Esophagus mucosa (tissue), 1 donor: ENCODE measurements at regions not wholly inside any gene's neighbourhood (a gene's known extent, or its start where the extent isn't known, plus 50 kb on each side); places are given as distances from the start of the nearest gene placed in this dataset.

Experiments used
- ATAC-seq: fragments of 200-7000 bp; cut with Tn5 transposase; one replicate; pipeline ENCODE4 v1.9.1; 2020
- donor health status: DM: yes; HTN: yes; CAD: no.

DNA sequence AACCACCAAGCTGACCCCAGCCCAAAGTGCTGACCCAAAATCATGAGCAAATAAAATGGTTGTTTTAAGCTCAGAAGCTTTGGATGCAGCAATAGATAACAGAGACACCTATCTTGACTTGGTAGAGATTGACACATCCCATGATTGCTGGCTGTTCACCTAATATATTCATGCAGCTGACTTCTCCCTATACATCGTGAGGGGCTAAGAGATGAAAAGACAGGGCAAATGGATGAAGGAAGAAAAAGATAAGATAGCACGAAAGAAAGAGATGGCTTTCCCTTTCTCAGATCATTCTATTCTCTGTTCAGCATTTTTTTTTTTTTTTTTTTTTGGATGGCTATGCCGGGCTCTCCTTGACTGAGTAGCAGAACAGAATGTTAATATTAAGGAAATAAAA lies 141.5 kb upstream of the ADAMTS9 start:
- no peak for ATAC-seq

DNA sequence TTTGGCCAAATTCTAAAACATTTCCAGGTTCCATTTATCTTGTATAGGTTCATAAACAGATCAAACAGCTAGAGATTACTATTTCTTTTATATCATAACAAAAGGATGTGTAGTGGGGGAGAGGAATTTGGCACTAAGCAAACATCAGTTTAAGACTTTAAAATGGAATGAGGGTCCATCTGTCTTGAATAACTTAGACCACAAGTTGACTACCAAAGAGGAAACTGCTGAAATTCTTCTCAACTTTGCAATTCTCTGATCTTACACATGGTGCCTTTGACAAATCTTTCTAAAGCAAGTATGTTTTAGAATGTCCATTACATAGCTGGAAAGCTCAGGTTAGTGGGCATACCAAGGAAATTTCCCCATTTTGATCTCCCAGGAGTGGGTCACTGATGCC lies 140.5 kb upstream of the ADAMTS9 start:
- no peak for ATAC-seq

DNA sequence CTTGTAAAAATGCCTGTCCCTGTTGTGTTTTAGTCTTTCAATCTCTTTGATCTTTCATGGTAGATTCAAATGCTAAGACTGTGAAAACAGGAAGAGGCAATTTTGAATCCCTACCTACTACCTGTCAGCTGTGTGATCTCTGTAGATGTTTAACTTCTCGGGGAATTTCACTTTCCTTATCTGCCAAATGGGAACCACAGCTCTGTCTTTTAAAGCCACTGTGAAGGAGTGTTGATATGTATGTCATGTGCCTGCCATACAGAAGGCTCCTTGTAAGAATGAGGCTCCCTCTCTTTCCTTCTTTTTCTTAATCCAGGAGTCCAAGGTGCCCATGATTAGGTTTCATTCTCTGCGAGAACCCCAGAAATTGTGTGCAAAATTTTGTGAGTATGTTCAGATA lies 139.6 kb upstream of the ADAMTS9 start:
- ATAC-seq, result no peak

DNA sequence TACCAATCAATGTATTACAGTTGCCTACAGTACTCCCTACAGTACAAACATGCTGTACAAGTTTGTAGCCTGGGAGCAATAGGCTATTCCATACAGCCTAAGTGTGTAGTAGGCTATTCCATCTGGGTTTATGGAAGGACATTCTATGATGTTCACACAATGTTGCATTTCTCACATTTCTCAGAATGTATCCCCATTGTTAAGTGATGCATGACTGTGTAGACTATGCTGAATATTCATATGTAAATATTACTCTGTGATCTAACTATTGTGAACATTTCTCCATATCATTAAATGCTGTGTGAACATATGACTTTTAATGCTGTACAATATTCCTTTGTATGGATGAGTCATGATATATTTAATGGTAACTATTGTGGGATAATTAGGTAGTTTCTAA lies 139.2 kb upstream of the ADAMTS9 start:
- no peak for ATAC-seq

DNA sequence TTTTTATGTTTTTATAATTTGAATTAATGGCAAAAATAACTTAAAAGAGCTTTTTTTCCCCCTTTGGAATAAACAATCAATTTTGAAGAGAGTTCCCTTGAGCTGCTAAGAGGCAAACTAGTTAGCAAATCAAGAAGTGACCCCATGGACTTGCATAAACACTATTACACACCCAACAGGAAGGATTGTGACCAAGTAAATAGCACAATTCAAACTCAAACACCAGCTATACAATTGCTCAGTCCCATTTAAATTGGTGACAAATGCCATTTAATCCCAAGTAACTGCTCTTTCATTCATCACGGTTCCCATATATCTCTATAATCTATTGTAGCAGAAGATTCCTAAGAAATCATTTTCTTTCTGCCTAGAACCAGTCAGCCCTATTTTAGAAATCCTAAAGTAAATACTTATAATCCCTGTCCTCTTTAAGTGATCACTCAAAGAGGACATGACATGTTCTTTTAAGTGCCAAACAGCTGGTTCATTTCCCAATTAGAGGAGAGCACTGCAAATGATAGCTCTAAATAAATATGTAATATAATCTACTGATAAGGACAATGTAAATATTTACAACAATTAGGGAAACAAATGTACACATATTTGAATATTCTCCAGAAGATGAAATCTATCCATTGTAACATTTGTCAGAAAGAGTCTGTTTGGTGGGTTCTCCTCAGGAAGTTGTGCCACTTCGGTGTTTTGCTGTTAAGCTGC lies 137.8 kb upstream of the ADAMTS9 start:
- no peak for ATAC-seq

DNA sequence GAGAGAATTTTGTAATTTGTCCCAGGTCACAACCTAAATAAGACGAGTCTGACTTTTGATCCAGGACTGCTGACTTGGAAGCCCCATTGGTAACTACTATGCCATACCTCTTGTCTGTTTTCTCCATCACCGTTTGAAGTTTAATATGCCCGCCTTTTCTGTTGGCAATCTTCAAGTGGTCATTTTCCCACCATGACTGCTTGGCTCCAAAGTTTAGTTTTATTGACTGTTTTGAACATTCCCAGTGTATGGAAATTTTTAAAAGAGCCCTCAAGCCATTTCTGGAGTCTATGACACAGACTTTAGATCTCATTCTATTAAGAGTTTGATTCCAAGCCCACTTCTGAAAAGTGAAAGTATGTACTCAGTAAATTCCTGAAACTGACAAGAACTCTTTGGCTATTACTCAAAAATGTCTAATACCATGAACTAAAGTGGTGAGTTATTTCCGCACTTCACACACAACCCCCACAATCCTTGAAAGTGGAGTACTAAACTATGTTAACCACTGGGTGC lies 136.7 kb upstream of the ADAMTS9 start:
- ATAC-seq, result no peak

DNA sequence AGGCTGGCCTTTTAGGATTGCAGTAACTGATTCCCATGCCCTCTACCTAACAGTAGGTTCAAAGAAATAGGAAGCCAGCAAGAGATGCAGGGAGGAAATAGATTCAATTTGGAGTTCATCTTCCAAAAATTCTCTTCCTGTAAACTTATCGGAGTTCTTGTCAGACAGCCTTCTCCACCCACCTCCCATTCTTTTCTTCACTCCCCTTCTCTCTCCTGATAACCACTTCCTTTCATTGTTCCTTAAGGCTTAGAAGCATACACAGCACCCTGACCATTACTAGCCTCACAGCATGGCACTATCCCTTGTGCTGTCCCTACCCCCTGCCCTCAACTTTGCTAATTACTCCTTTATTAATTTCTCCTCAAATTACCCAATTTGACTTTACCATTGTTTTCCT lies 130.4 kb upstream of the ADAMTS9 start:
- ATAC-seq, result no peak

DNA sequence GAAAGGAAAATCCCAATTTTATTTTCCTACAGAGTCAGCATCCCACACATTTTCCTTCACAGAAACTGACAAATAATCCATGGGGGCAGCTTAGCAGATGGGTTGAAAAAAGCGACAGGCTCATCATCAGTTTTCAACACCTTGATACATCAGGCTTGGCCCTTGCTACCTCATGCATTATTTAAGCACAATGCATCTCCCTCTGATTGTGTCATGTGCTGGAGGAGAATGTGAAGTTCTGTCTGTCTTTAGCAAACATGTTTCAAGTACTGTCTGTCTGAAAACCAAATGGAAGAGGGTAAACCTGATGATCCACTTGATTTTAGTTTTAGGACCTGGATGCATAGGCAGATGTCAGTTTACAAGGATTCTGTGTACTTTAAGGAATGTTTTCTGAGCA lies 128.6 kb upstream of the ADAMTS9 start:
- no peak for ATAC-seq

DNA sequence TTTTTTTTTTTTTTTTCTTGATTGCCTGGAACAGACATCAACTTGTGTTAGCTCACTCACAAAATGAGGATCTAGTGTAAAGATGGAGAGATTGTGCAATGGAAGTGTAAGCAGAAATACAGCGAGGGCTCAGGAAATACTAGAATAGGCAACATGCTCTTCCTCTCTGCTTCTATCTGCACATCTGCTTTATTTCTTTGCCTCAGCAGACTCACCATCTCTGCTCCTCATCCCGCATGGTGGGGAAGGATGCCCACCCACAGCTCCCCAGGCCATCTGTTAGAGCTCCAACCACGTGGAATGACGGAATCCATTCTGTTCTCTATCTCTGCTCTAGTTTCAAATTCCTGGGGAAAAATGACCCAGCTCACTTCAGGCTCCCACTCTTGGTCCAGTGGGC lies 128.0 kb upstream of the ADAMTS9 start:
- no peak for ATAC-seq

DNA sequence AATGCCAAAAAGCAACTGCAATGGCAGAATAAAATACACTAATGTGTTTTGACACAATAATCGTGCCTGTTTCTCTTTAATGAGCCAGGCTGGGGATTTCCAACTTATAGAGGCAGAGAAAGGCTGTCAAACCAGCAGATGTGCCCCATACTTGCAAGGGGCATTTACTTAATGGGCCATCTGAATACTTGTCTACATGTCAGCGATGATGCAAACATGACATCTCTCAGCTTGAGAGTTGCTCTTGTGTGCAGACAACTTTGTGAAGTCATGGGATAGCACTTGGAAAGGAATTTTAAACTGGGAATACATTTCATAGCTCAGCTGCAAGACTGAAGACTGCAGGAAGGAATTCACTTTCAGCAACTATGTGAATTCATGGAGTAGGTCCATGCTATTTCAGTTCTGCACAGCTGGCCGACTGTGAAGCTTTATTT lies 127.4 kb upstream of the ADAMTS9 start:
- no peak for ATAC-seq

DNA sequence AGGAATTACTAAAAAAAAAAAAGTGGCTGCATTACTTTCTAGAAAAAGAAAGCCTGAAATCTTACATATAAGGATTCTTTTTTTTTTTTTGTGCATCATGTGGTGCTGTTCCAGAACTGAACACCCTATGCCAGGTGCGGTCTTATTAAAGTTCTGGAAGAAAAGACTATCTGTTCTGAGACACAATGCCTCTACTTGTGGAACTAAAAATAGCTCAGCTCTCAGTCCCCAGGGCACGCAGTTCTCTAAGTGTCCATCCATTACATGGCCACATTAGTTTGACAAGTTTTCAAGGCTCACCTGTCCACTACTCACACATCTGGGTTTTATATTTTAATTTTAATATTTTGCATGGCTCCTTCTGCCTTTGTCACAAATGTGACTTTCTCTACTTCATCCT lies 126.6 kb upstream of the ADAMTS9 start:
- no peak for ATAC-seq

DNA sequence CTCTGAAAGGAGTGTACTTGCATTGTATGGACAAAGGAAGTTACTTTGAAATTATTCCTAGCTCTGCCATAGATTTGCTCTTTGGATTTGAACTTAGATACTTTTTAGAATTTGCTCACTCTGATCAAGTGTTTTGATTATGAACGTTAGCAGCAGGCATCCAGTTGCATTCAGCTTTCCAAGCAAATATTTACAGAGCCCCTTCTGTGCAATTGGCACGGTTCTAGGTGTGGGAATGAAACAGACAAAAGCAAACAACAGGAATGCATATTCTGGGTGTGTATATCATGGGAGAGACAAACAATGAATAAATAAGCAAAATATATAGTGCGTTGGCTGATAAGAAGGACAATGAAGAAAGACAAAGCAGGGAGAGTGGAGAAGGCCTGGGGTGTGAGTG lies 125.5 kb upstream of the ADAMTS9 start:
- no peak for ATAC-seq

DNA sequence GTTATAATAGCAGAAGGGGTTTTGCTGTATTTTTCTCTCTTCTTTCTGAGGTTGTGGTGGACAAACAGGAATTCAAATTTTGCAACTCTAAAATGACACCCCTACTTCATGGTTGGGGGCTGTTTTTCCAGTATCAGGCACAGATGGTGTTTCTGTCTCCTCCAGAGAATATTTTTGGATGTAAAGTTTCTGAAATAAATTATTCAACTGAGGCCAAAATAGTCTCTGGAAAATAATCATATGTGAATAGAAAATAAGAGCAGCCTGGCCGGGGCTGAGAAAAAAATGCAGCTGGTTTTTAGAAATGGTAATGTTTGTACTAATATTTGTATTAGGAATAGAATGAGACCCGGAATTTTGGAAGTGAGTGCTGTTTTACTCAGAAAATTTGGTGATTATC lies 121.3 kb upstream of the ADAMTS9 start:
- no peak for ATAC-seq

DNA sequence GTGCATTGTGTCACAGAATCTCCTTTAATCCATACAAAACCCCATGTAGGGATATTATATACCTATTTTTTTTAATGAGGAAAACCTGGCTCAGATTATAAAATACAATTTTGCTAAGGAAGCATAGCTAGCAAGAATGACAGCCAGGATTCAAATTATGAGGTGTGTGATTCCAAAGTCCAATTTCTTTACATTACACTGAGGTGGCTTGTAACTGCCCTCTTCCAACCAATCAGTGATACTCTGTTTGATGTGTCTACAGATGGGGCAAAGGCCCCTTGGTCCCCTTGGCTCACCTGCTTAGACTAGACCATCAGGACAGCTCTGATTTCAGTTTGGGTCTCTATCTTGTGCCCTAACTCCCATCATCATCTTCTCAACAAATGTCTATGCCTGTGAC lies 120.3 kb upstream of the ADAMTS9 start:
- no peak for ATAC-seq

DNA sequence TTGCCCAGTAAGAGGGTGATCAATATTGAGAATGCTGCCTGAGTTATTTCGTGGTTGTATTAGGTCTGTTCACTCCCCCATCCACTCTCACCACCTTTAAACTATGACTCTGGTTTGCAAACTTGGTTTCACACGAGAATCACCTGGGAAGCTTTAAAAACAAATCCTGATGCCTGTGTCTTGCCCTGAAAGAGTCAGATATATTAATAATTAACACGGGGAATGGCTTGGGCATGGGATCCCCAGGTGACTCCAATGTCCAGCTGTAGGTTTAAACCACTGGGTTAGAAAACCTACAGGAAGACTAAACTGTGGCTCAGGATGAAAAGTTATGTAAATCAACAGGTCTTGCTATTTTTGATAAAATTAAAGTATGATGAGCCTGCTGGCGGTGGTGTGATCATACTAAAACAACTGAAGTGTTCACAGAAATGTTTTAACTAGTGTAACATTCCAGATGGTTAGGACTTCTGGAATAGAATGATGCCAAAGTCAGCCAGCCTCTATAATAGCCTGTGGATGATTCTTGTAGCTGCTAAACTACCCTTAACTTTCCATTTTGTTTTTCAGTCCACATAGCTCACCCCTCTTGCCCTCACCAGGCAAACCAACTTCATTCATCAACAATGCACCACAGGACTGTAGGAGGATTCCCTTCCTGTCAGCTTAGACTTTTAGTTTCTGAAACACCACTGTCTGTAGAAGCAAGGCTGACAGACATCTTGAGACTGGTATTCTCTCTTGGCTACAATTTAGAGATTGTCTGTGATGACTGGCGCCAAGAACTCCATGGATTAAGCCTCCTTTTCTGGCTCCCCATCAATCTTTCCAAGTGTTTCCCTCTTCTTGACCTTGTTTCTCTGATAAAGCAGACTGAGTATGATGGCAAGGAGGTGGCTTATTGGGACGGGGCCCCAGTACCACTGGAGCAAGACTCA lies 119.1 kb upstream of the ADAMTS9 start:
- ATAC-seq, result no peak

DNA sequence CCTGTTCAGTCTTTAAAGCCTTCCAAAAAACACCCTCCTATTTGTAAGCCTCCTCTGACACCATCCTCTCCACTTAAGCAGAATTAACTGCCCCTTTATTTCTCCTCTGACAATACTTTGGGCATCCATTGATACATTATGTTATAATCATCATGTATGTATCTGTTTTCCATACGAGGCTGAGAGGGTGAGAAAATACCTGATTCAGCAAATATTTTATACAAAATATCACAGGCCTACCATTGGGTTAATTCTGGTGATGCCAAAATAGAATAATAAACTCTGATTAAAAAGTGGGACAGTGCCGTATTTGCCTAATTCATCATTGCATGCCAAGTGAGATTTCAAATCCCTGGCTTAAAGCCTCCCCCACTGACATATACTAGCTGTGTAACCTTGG lies 118.2 kb upstream of the ADAMTS9 start:
- ATAC-seq, result no peak

DNA sequence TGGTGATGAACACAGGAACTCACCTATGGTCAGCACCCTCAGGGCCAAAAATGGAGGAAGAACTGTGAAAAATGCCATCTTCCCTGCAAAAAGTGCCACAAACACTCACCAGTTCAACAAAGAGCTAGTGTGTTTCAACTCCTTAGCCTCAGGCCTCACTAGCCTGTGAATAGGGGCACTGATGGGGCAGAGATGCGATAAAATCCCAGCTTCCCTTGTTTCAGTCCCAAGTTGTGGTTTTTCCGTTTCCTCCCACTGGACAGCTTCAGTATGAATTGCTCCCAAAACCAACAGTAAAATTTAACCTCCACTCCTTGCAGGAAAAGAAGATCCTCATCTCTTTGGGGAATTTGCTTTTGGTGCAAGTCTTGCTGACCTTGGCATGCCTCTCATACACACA lies 117.4 kb upstream of the ADAMTS9 start:
- no peak for ATAC-seq

DNA sequence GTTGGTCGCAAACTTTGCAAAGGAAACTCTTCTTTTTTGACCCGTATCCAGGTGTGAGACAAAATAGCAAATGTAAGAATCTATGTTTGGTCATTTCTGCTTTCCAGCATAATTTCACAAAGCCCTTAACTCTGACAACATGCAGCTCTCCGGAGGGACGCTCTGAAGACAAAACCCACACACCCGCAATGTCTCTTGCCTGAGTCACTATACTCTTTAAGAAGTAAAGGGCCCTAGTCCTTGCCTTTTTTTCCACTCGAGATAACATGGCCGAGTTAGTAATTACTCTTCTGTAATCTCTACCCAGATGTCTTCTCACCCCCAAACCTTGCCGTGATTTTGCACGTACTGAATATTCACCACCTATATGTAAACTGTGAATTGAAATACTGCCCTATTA lies 115.7 kb upstream of the ADAMTS9 start:
- no peak for ATAC-seq

DNA sequence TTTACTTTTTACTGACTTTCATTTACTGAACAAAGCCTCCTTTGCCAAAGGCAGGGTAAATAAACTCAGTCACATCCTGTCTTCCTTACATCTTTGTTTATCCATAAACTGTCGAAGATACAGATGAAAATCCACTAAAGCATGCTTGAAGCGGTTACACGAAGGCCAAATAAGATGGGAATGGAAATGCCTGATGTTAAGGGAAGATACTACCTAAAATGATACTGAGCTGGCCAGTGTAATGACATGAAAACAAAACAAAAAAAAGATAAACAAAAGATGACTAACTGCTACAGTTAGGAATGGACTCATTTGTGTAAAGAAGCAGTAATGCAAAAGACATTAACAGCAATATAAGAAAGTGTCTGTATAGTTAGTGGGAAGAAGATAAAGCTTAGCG lies 114.7 kb upstream of the ADAMTS9 start:
- ATAC-seq, result no peak

DNA sequence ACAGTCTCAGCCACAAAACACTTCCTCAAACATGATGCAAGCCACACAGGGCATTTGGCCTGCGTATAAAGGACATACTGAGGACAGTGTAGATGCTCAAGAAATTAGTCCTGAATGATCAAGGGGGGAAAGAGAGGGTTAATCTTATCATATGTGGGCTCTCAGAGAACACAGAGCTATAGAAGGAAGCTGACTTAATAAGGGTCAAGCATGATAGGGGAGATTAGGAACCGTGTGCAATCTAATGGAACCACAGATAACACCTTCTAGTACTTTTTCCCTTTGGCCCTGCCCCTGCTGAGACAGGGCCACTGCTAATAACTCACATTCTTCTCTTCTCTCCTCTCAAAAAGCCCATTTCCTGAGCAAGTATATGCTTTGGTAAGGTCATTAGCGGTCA lies 114.1 kb upstream of the ADAMTS9 start:
- no peak for ATAC-seq

DNA sequence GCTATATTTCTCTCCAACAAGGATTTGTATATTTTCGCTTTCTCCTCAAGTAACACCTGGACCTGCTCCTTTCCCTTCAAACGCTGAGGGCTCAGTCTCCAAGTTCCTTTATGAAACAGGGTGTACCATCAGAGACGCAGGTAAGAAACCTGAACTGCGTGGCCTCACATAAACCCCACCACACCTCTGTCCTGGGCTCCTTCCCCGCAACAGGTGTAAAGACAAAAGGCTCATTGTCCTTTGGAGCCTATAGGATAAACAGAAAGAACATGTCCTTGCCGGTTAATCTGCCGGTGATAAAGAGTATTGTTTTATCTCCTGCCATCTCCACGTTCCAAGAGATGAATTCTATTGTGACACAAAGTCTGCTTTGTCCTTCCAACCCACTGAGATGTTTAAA lies 111.8 kb upstream of the ADAMTS9 start:
- ATAC-seq, result no peak

DNA sequence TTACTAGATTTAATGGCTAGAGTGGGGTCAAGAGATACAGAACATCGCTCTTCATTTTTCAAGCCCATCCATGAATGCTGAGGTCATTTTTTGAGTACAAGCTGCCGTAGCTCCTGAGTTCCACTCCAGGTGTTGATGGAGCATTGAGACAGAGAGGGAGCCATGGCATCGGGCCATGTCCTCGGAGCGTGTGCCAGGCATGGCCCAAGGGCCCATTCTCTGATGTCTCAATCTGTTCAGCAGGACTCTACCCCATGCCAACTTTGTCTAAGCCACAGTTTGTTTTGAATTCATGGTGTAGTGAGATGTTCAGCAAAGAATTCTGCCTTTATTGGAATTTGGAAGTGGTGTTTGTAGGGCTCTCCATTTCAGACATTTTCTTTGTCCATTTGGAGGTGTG lies 110.5 kb upstream of the ADAMTS9 start:
- no peak for ATAC-seq

DNA sequence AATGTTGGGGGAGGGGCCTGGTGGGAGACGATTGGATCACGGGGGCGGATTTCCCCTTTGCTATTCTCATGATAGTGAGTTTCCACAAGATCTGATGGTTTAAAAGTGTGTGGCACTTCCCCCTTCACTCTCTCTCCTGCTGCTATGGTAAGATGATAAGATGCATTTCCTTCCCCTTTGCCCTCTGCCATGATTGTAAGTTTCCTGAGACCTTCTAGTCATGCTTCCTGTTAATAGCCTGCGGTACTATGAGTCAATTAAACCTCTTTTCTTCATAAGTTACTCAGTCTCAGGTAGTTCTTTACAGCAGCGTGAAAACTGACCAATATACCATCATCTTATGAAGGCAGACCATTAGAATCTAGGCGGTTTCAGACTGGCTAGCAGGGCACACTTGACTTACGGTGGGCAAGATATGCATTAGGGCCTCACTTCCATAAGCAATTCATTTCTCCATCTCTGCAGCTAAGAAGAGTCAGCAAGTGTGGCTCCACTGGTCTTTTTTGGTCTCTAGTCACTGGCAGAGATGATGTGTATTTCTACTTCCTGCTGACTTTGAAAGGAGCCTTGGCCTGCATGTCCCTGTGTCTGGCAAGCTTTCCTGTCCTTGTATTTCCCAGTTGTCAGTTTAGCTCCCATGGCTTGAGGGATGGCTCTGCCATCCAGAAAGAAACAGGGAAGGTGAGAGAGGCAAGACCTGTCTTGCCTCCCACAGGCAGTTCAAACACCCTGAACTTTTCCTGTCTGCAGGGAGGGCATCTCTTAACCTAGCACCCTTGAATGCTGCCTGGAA lies 109.0 kb upstream of the ADAMTS9 start:
- no peak for ATAC-seq
